Naive thymus-derived CD4-positive, alpha-beta T cell (primary cell): ENCODE measurements at regions not wholly inside any gene's neighbourhood (a gene's known extent, or its start where the extent isn't known, plus 50 kb on each side); places are given as distances from the start of the nearest gene placed in this dataset.
"Not testable (repeated sequence)": the region's sequence is repeated elsewhere in the genome, so short reads cannot be mapped to it uniquely, and the experiment has no call there.

Experiments used
- ATAC-seq: fragments of 150-1000 bp; cut with Tn5 transposase; 2 replicates; pipeline ENCODE4 v1.10.0; 2021; ENCODE audit warnings: mild to moderate bottlenecking, moderate library complexity
- CTCF ChIA-PET: fragments of 350-600 bp; sonication (Branson Sonifier 250); formaldehyde crosslinking; loops from one replicate; lab custom pipeline; 2021; ENCODE audit warnings: antibody characterized with exemption; lab: Charles Lee
- POLR2A ChIA-PET: fragments of 350-600 bp; sonication (Branson Sonifier 250); formaldehyde crosslinking; loops from one replicate; lab custom pipeline; 2021; ENCODE audit warnings: antibody characterized with exemption, inconsistent platforms; lab: Charles Lee
- DNase-seq, 9 donors: peaks; one replicate each; pipeline versions ENCODE4 v3.0.0 to v3.0.0-alpha.2; 2020 to 2022; ENCODE audit warnings: mixed read lengths in 1 of 9
- H3K27ac ChIP-seq: one replicate; pipeline ENCODE4 v1.7.0; 2013; ENCODE audit warnings: mild to moderate bottlenecking, low read depth, low read length, moderate library complexity
- H3K27me3 ChIP-seq, 2 donors: one replicate each; pipeline ENCODE4 v1.7.0; 2013; ENCODE audit warnings: low read length in 2 of 2, mild to moderate bottlenecking in 2 of 2, moderate library complexity in 2 of 2; ENCODE audit not compliant: control insufficient read depth in 2 of 2, insufficient read depth in 2 of 2
- H3K36me3 ChIP-seq, 3 experiments: 1 replicate in 2 of 3; 2 replicates in 1 of 3; pipeline ENCODE4 v1.7.0; 2013; ENCODE audit warnings: low read length in 3 of 3, mild to moderate bottlenecking in 3 of 3, moderate library complexity in 1 of 3; ENCODE audit not compliant: insufficient read depth in 3 of 3, control insufficient read depth in 2 of 3
- H3K4me1 ChIP-seq, 2 donors: one replicate each; pipeline ENCODE4 v1.7.0; 2013; ENCODE audit warnings: low read length in 2 of 2, mild to moderate bottlenecking in 2 of 2, moderate library complexity in 1 of 2; ENCODE audit not compliant: control insufficient read depth in 2 of 2, insufficient read depth in 2 of 2
- H3K4me3 ChIP-seq: 2 replicates; pipeline ENCODE4 v1.7.0; 2013; ENCODE audit warnings: mild to moderate bottlenecking, low read length
- H3K9me3 ChIP-seq, 3 experiments: 1 replicate in 2 of 3; 2 replicates in 1 of 3; pipeline ENCODE4 v1.7.0; 2013; ENCODE audit warnings: low read length in 3 of 3; ENCODE audit not compliant: control insufficient read depth in 2 of 3
- H3K27ac Mint-ChIP-seq, 9 donors: one replicate each; pipeline ENCODE4 v1.8.0; 2020 to 2022; ENCODE audit warnings: mixed read lengths in 9 of 9, mild to moderate bottlenecking in 8 of 9, moderate library complexity in 5 of 9, inconsistent platforms in 2 of 9
- H3K27me3 Mint-ChIP-seq, 5 donors: one replicate each; pipeline ENCODE4 v1.8.0; 2021 to 2022; ENCODE audit warnings: mixed read lengths in 5 of 5, mild to moderate bottlenecking in 1 of 5
- H3K36me3 Mint-ChIP-seq, 5 donors: one replicate each; pipeline ENCODE4 v1.8.0; 2020 to 2022; ENCODE audit warnings: mixed read lengths in 5 of 5, mild to moderate bottlenecking in 3 of 5, inconsistent platforms in 1 of 5
- H3K4me1 Mint-ChIP-seq, 7 donors: one replicate each; pipeline ENCODE4 v1.8.0; 2020 to 2022; ENCODE audit warnings: mixed read lengths in 7 of 7, mild to moderate bottlenecking in 3 of 7, inconsistent platforms in 1 of 7
- H3K4me3 Mint-ChIP-seq, 10 donors: one replicate each; pipeline ENCODE4 v1.8.0; 2020 to 2022; ENCODE audit warnings: mild to moderate bottlenecking in 10 of 10, mixed read lengths in 10 of 10, moderate library complexity in 6 of 10, inconsistent platforms in 2 of 10
- H3K9me3 Mint-ChIP-seq, 11 donors: one replicate each; pipeline ENCODE4 v1.8.0; 2020 to 2022; ENCODE audit warnings: mixed read lengths in 11 of 11, mild to moderate bottlenecking in 4 of 11, inconsistent platforms in 1 of 11, moderate library complexity in 1 of 11
- intact Hi-C, 2 donors: fragments of 100-400 bp; cut with micrococcal nuclease; formaldehyde crosslinking; loops; one replicate each; pipeline ENCODE4 v1.15.1; 2023

DNA sequence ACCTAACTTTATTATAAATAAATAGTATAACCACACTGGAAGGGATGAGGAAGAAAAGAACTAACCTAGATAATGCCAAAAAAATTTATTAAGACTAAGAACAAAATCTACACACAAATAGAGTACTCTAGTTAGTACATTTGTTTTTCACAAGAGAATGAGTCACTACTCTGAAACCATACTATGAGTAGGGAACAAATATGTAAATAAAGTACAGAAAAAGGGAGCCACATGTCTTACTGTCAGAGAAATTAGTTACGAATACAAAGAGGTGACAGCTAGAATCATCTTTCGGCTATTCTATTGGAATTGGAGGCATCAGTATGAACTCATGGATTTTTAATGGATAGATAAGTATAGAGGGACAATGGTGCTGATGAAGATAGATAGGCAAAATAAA is 150.5 kb downstream of the COPS8 start:
- no peak overlapping the region for H3K27ac ChIP-seq
- Mint-ChIP-seq H3K4me1 (no peaks in the 10 kb centered on the region), H3K27ac (no peak overlapping the region), H3K4me3 (no peak overlapping the region), H3K9me3 (peaks cover 0 to 18% (median 3%) of the 10 kb centered on the region in 11 donors), H3K27me3 (peaks cover 2 to 17% (median 16%) of the 10 kb centered on the region in 5 donors), H3K36me3 (no peaks in the 10 kb centered on the region)
- no peak overlapping the region for H3K4me3 ChIP-seq
- ATAC-seq (no peak), DNase-seq (no peak)
- peaks cover 0 to 11% (median 0%) of the 10 kb centered on the region in 3 experiments for H3K9me3 ChIP-seq
- CTCF ChIA-PET, result interaction anchor here (0.6 kb wide), 1 partner anchor 490 kb away, joined by 3 read pairs; no protein-coding TSS in a partner anchor
- H3K4me1 ChIP-seq, result no peaks in the 10 kb centered on the region
- intact Hi-C loops, result no loop called here
- no peaks in the 10 kb centered on the region for H3K27me3 ChIP-seq
- no peaks in the 10 kb centered on the region for H3K36me3 ChIP-seq
- POLR2A ChIA-PET, result no interaction called here

- ATAC-seq, result no peak
- no peak for DNase-seq
- peaks cover 0 to 18% (median 12%) of the 10 kb centered on the region in 5 donors for H3K27me3 Mint-ChIP-seq
- Histone ChIP-seq H3K27me3 (no peaks in the 10 kb centered on the region), H3K9me3 (peaks cover 0 to 25% (median 0%) of the 10 kb centered on the region in 3 experiments), H3K36me3 (no peaks in the 10 kb centered on the region), H3K4me3 (no peak overlapping the region), H3K27ac (no peak overlapping the region), H3K4me1 (no peaks in the 10 kb centered on the region)
- ChIA-PET POLR2A (no interaction called here), CTCF (no interaction called here)
- intact Hi-C loops, result no loop called here
- H3K4me1 Mint-ChIP-seq, result no peaks in the 10 kb centered on the region
- H3K27ac Mint-ChIP-seq, result no peak overlapping the region
- no peak overlapping the region for H3K4me3 Mint-ChIP-seq
- H3K9me3 Mint-ChIP-seq, result peaks cover 0 to 38% (median 8%) of the 10 kb centered on the region in 11 donors
- peaks cover 0 to 2% (median 0%) of the 10 kb centered on the region in 5 donors for H3K36me3 Mint-ChIP-seq
Measured at GRCh38 chr2:237238249-237238648, 152.6 kb downstream of the COPS8 start.

DNA sequence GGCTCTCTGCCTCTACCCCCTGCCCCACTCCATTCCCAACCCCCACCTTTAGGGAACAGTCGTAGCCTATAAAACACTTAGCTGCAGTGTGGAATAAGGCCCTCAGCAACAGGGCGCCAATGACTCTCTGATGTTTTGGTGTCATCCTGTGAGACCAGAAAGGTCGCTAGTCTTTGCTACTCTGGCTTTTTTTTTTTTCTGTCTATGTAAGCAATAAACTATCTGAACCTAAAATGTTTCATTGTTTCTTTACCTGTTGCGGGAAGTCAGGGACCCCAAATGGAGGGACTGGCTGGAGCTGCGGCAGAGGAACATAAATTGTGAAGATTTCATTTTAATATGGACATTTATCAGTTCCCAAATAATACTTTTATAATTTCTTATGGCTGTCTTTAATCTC is 154.6 kb downstream of the COPS8 start:
- H3K4me3 Mint-ChIP-seq, result no peak overlapping the region
- Histone ChIP-seq H3K4me3 (no peak overlapping the region), H3K4me1 (no peaks in the 10 kb centered on the region), H3K9me3 (peaks cover 0 to 25% (median 0%) of the 10 kb centered on the region in 3 experiments), H3K27ac (no peak overlapping the region), H3K36me3 (no peaks in the 10 kb centered on the region), H3K27me3 (no peaks in the 10 kb centered on the region)
- no peak for ATAC-seq
- no peak overlapping the region for H3K27ac Mint-ChIP-seq
- ChIA-PET CTCF (no interaction called here), POLR2A (no interaction called here)
- peaks cover 0 to 25% (median 12%) of the 10 kb centered on the region in 5 donors for H3K27me3 Mint-ChIP-seq
- peaks cover 0 to 4% (median 0%) of the 10 kb centered on the region in 5 donors for H3K36me3 Mint-ChIP-seq
- no peaks in the 10 kb centered on the region for H3K4me1 Mint-ChIP-seq
- peaks cover 0 to 47% (median 16%) of the 10 kb centered on the region in 11 donors for H3K9me3 Mint-ChIP-seq
- intact Hi-C loops, result no loop called here
- no peak for DNase-seq

- H3K4me1 Mint-ChIP-seq, H3K4me3 ChIP-seq, DNase-seq, H3K27me3 ChIP-seq, H3K36me3 Mint-ChIP-seq, intact Hi-C loops, H3K4me1 ChIP-seq, H3K27ac ChIP-seq, H3K27ac Mint-ChIP-seq, POLR2A ChIA-PET, CTCF ChIA-PET, H3K4me3 Mint-ChIP-seq, H3K36me3 ChIP-seq, ATAC-seq: not testable (repeated sequence)
- Mint-ChIP-seq H3K27me3 (peaks cover 0 to 28% (median 17%) of the 10 kb centered on the region in 5 donors), H3K9me3 (peaks cover 0 to 47% (median 16%) of the 10 kb centered on the region in 11 donors)
- peaks cover 0 to 25% (median 0%) of the 10 kb centered on the region in 3 experiments for H3K9me3 ChIP-seq
Measured at GRCh38 chr2:237240868-237241267, 155.2 kb downstream of the COPS8 start.

GRCh38 chr2:237242091-237242536 is 156.4 kb downstream of the COPS8 start:
- intact Hi-C loops, result no loop called here
- no peak overlapping the region for H3K4me3 ChIP-seq
- ATAC-seq, result no peak
- H3K4me3 Mint-ChIP-seq, result no peak overlapping the region
- peaks cover 0 to 25% (median 0%) of the 10 kb centered on the region in 3 experiments for H3K9me3 ChIP-seq
- H3K27me3 ChIP-seq, result no peaks in the 10 kb centered on the region
- ChIA-PET POLR2A (no interaction called here), CTCF (no interaction called here)
- H3K4me1 Mint-ChIP-seq, result no peaks in the 10 kb centered on the region
- DNase-seq, result no peak
- H3K9me3 Mint-ChIP-seq, result peaks cover 0 to 48% (median 16%) of the 10 kb centered on the region in 11 donors
- no peaks in the 10 kb centered on the region for H3K4me1 ChIP-seq
- H3K36me3 ChIP-seq, result no peaks in the 10 kb centered on the region
- H3K27ac ChIP-seq, result no peak overlapping the region
- peaks cover 0 to 24% (median 12%) of the 10 kb centered on the region in 5 donors for H3K27me3 Mint-ChIP-seq
- peaks cover 0 to 4% (median 0%) of the 10 kb centered on the region in 5 donors for H3K36me3 Mint-ChIP-seq
- no peak overlapping the region for H3K27ac Mint-ChIP-seq

- H3K4me3 Mint-ChIP-seq, result no peak overlapping the region
- H3K27me3 Mint-ChIP-seq, result peaks cover 0 to 22% (median 12%) of the 10 kb centered on the region in 5 donors
- H3K27ac Mint-ChIP-seq, result no peak overlapping the region
- peaks cover 0 to 25% (median 0%) of the 10 kb centered on the region in 3 experiments for H3K9me3 ChIP-seq
- intact Hi-C loops, result no loop called here
- no peaks in the 10 kb centered on the region for H3K27me3 ChIP-seq
- ChIA-PET CTCF (no interaction called here), POLR2A (no interaction called here)
- no peak overlapping the region for H3K27ac ChIP-seq
- no peak overlapping the region for H3K4me3 ChIP-seq
- peaks cover 0 to 4% (median 0%) of the 10 kb centered on the region in 5 donors for H3K36me3 Mint-ChIP-seq
- ATAC-seq (no peak), DNase-seq (no peak)
- no peaks in the 10 kb centered on the region for H3K4me1 ChIP-seq
- H3K36me3 ChIP-seq, result no peaks in the 10 kb centered on the region
- H3K9me3 Mint-ChIP-seq, result peaks cover 0 to 48% (median 17%) of the 10 kb centered on the region in 11 donors
- no peaks in the 10 kb centered on the region for H3K4me1 Mint-ChIP-seq
Measured at GRCh38 chr2:237243487-237243886, 157.8 kb downstream of the COPS8 start.

DNA sequence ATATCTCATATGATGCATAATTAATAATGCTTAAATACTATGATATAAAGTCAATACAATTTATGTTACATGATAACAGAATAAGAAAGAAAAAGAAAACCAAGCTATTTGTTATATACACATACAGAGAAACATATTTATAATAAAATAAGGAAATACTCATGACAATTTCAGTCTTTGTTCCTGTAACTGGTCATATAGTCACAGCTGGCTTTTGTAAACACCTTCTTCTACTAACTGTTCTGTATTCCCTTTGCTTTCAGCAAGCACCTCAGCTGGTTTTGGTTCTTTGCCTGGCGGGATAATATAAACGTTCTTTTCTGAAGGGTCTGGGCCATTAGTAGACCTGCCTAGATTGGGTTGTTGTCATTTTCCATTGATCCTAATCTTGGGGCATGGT is 158.5 kb downstream of the COPS8 start:
- Histone ChIP-seq H3K27me3 (no peaks in the 10 kb centered on the region), H3K9me3 (peaks cover 0 to 25% (median 0%) of the 10 kb centered on the region in 3 experiments), H3K27ac (no peak overlapping the region), H3K36me3 (no peaks in the 10 kb centered on the region), H3K4me3 (no peak overlapping the region), H3K4me1 (no peaks in the 10 kb centered on the region)
- intact Hi-C loops, result no loop called here
- H3K27ac Mint-ChIP-seq, result no peak overlapping the region
- POLR2A ChIA-PET, result no interaction called here
- H3K4me1 Mint-ChIP-seq, result no peaks in the 10 kb centered on the region
- ATAC-seq (no peak), DNase-seq (no peak)
- H3K36me3 Mint-ChIP-seq, result peaks cover 0 to 4% (median 1%) of the 10 kb centered on the region in 5 donors
- H3K4me3 Mint-ChIP-seq, result no peak overlapping the region
- CTCF ChIA-PET, result no interaction called here
- H3K27me3 Mint-ChIP-seq, result peaks cover under 1 to 26% (median 13%) of the 10 kb centered on the region in 5 donors
- H3K9me3 Mint-ChIP-seq, result peaks cover 0 to 49% (median 16%) of the 10 kb centered on the region in 11 donors
